Neural progenitor cell (in vitro differentiated cells): ENCODE measurements at regions not wholly inside any gene's neighbourhood (a gene's known extent, or its start where the extent isn't known, plus 50 kb on each side); places are given as distances from the start of the nearest gene placed in this dataset.

Source experiments
- EZH2 ChIP-seq: fragments of 200-600 bp; sonication (generic); IDR thresholded peaks from 2 replicates; pipeline ENCODE4 v1.6.1; 2017; ENCODE audit warnings: antibody characterized with exemption, mild to moderate bottlenecking, moderate library complexity
- TF ChIP-seq, protein P1 (sequence below): fragments of 200-600 bp; sonication (generic); IDR thresholded peaks from 2 replicates; pipeline ENCODE4 v1.5.1; 2017; ENCODE audit warnings: antibody characterized with exemption, mild to moderate bottlenecking

DNA sequence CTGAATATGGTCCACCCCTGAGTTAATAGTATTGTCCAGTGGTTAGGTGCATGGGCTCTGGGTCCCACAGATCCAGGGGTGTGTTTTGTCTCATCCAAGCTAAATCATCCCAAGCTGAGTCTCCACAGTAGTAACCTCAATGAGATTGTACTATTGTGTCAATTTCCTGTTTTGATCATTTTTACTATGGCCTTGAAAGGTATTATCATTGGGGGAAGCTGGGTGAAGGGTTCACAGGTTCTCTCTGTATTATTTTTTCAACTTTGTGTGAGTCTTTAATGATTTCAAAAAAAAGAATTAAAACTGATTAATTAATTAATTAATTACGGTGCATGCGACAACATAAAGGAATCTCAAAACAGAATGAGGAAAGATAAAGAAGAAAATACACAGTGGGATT lies 266.1 kb downstream of the MN1 start:
- TF ChIP-seq, protein P1, sequence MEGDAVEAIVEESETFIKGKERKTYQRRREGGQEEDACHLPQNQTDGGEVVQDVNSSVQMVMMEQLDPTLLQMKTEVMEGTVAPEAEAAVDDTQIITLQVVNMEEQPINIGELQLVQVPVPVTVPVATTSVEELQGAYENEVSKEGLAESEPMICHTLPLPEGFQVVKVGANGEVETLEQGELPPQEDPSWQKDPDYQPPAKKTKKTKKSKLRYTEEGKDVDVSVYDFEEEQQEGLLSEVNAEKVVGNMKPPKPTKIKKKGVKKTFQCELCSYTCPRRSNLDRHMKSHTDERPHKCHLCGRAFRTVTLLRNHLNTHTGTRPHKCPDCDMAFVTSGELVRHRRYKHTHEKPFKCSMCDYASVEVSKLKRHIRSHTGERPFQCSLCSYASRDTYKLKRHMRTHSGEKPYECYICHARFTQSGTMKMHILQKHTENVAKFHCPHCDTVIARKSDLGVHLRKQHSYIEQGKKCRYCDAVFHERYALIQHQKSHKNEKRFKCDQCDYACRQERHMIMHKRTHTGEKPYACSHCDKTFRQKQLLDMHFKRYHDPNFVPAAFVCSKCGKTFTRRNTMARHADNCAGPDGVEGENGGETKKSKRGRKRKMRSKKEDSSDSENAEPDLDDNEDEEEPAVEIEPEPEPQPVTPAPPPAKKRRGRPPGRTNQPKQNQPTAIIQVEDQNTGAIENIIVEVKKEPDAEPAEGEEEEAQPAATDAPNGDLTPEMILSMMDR, result no peak
- no peak for TF ChIP-seq EZH2
